ENCODE measurements at regions not wholly inside any gene's neighbourhood (a gene's known extent, or its start where the extent isn't known, plus 50 kb on each side); places are given as distances from the start of the nearest gene placed in this dataset.

DNA sequence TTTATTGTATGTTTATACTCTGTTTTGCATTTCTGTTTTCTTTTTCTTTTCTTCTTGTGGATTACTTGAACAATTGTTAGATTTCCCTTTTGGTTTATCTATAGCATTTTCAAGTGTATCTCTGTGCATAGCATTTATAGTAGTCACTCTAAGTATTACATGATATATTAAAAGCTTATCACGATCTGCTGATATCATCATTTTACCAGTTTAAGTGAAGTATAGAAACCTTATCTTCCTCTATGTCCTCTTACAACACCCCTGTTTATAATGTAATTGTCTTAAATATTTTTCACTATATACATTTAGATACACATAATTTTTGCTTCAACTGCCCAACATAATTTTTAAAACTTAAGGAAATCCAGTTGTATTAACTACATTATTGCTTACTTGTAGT is 513.9 kb upstream of the CELF2 start:
- TF ChIP-seq CTCF (IDR thresholded peaks at IDR 0.05) = no peak
- no peaks in the 10 kb centered on the region for H3K27me3 ChIP-seq
- no peaks in the 10 kb centered on the region for H3K9me3 ChIP-seq
- peaks cover 0 to 6% (median 0%) of the 10 kb centered on the region in 4 donors for H3K4me1 ChIP-seq
- intact Hi-C loops (cut with DNase I; ENCODE audit: low total_unique reads) = no loop called here
- H3K27ac ChIP-seq = no peak overlapping the region
- no peaks in the 10 kb centered on the region for H3K36me3 ChIP-seq
- no peak overlapping the region for H3K4me3 ChIP-seq
- no peak for DNase-seq

- intact Hi-C loops (cut with DNase I; ENCODE audit: low total_unique reads) = no loop called here
- no peaks in the 10 kb centered on the region for H3K4me1 ChIP-seq
- no peaks in the 10 kb centered on the region for H3K36me3 ChIP-seq
- DNase-seq = no peak
- no peaks in the 10 kb centered on the region for H3K27me3 ChIP-seq
- H3K27ac ChIP-seq = no peak overlapping the region
- no peak overlapping the region for H3K4me3 ChIP-seq
- no peaks in the 10 kb centered on the region for H3K9me3 ChIP-seq
- no peak for TF ChIP-seq CTCF (IDR thresholded peaks at IDR 0.05)
Measured at GRCh38 chr10:10508211-10508610, 509.5 kb upstream of the CELF2 start.

DNA sequence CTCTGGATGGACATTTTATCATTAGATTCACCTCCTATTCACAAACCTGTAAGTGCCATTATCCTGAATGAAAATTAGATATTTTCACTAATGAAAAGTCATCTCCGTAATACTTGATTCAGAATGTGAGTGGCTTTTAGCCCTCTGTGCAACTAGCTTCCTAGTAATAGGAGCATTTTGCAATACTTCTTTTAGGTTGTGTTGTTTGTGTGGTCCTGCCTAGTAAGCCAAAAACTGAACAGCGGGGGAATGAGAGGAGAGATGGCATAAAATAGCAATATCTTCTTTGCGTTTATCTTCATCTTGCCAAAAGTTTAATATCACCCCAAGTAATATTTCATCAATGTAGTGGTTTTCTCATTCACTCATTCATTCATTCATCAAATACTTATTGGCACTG is 507.5 kb upstream of the CELF2 start:
- TF ChIP-seq CTCF (IDR thresholded peaks at IDR 0.05) = no peak
- H3K27ac ChIP-seq = no peak overlapping the region
- intact Hi-C loops (cut with DNase I; ENCODE audit: low total_unique reads) = no loop called here
- no peak overlapping the region for H3K4me3 ChIP-seq
- no peaks in the 10 kb centered on the region for H3K27me3 ChIP-seq
- no peaks in the 10 kb centered on the region for H3K9me3 ChIP-seq
- H3K4me1 ChIP-seq = peaks cover 0 to 2% (median 0%) of the 10 kb centered on the region in 4 donors
- no peaks in the 10 kb centered on the region for H3K36me3 ChIP-seq
- no peak for DNase-seq

GRCh38 chr10:10513067-10513466 is 504.6 kb upstream of the CELF2 start:
- H3K4me1 ChIP-seq = peaks cover 0 to 19% (median 0%) of the 10 kb centered on the region in 4 donors
- DNase-seq = no peak
- H3K27me3 ChIP-seq = no peaks in the 10 kb centered on the region
- H3K4me3 ChIP-seq = no peak overlapping the region
- H3K27ac ChIP-seq = no peak overlapping the region
- H3K36me3 ChIP-seq = no peaks in the 10 kb centered on the region
- no peaks in the 10 kb centered on the region for H3K9me3 ChIP-seq
- intact Hi-C loops (cut with DNase I; ENCODE audit: low total_unique reads) = no loop called here
- no peak for TF ChIP-seq CTCF (IDR thresholded peaks at IDR 0.05)

DNA sequence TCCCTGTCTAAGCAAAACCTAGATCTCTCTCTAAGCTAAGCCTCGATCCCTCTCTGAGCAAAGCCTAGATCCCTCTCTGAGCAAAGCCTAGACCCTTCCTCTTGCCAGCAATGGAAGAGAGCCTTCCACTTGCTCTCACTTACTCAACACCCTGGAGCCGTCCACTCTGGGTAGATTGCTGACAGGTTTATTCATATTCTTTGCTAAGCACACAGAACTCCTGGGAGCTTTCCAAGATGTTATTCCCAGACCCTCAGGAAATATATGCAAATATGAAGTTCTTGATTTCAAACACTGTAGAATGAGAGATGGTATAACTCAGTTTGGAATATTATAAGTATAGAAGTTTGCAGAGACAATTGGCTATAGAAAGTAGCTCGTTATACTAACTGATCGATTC is 503.8 kb upstream of the CELF2 start:
- intact Hi-C loops (cut with DNase I; ENCODE audit: low total_unique reads) = no loop called here
- DNase-seq = no peak
- Histone ChIP-seq H3K4me3 (no peak overlapping the region), H3K27me3 (no peaks in the 10 kb centered on the region), H3K36me3 (no peaks in the 10 kb centered on the region), H3K4me1 (peaks cover 0 to 19% (median 0%) of the 10 kb centered on the region in 4 donors), H3K27ac (no peak overlapping the region), H3K9me3 (no peaks in the 10 kb centered on the region)
- no peak for TF ChIP-seq CTCF (IDR thresholded peaks at IDR 0.05)

DNA sequence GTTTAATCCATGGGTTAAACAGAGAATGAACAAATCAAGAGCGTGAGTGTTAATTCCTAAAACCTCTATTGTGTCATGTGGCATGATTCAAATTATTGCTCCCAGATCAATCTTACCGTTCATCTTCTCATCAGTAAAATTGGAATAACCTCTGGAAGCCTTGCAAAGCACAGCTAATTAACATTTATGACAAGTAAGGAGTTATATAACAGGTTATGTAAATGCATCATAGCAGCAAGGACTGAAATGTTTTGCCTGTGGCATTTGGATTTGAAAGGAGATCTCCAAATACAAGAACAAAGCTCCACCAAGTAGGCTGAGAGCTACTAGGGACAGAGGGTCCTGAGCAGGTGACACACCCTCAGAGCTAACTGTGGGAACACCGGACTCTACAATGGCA is 502.9 kb upstream of the CELF2 start:
- DNase-seq = no peak
- Histone ChIP-seq H3K36me3 (no peaks in the 10 kb centered on the region), H3K27me3 (no peaks in the 10 kb centered on the region), H3K4me1 (peaks cover 0 to 19% (median 0%) of the 10 kb centered on the region in 4 donors), H3K27ac (no peak overlapping the region), H3K9me3 (no peaks in the 10 kb centered on the region), H3K4me3 (no peak overlapping the region)
- TF ChIP-seq CTCF (IDR thresholded peaks at IDR 0.05) = no peak
- intact Hi-C loops (cut with DNase I; ENCODE audit: low total_unique reads) = no loop called here

All from tibial artery (tissue), 4 donors.